Fibroblast of lung (primary cell): ENCODE measurements at regions not wholly inside any gene's neighbourhood (a gene's known extent, or its start where the extent isn't known, plus 50 kb on each side); places are given as distances from the start of the nearest gene placed in this dataset.

Experiments
- EZH2 ChIP-seq: IDR thresholded peaks from 2 replicates; pipeline ENCODE4 v1.5.1; 2012; ENCODE audit warnings: low read length, control low read depth, mild to moderate bottlenecking; ENCODE audit errors: missing control alignments
- TF ChIP-seq, protein P1 (sequence below), 2 donors: IDR thresholded peaks in 1 of 2; conservative IDR thresholded peaks in 1 of 2; 1 replicate in 1 of 2; 2 replicates in 1 of 2; pipeline ENCODE4 v1.5.1; 2011 to 2012; ENCODE audit warnings: low read length in 2 of 2, control low read depth in 1 of 2, inconsistent platforms in 1 of 2, low read depth in 1 of 2, mild to moderate bottlenecking in 1 of 2

DNA sequence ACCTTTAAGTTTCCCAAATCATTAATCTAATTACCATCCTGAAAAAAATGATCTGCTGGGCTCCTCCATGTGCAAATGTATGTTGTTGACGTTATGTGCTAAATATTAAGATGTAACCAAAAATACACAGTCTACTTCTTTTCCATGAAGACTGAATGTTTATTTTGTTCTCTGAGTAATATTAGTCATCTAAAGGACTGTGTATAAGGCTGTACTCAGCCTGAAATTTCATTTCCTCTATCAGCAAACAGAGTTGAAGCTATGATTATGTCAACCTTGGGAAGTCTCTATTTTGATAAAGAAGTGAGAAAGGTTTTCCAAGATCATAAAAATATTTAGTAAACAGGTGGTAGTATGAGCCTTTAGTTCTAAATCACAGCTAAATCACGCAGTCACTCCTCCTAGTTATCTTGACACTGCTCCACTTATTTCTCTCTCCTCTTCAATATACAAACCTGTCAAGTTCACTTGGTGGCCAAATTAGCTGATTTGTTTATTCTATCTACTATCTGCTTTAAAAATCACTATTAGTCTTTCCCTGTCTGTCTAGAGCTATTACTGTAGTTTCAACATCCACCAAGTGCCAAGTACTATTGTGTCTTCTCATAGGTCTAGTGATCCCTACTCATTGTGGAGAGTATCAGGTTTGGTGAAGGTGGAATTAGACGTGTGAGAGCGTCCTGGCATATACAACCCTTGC, 211.7 kb upstream of the STARD13 start:
- TF ChIP-seq, protein P1, sequence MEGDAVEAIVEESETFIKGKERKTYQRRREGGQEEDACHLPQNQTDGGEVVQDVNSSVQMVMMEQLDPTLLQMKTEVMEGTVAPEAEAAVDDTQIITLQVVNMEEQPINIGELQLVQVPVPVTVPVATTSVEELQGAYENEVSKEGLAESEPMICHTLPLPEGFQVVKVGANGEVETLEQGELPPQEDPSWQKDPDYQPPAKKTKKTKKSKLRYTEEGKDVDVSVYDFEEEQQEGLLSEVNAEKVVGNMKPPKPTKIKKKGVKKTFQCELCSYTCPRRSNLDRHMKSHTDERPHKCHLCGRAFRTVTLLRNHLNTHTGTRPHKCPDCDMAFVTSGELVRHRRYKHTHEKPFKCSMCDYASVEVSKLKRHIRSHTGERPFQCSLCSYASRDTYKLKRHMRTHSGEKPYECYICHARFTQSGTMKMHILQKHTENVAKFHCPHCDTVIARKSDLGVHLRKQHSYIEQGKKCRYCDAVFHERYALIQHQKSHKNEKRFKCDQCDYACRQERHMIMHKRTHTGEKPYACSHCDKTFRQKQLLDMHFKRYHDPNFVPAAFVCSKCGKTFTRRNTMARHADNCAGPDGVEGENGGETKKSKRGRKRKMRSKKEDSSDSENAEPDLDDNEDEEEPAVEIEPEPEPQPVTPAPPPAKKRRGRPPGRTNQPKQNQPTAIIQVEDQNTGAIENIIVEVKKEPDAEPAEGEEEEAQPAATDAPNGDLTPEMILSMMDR (conservative IDR thresholded peaks at IDR 0.05 in 1 of 2, IDR thresholded peaks at IDR 0.05 in 1 of 2; ENCODE audit: low read depth in 1 of 2, low read length in 2 of 2) = no peak
- TF ChIP-seq EZH2 = no peak
